Uterus (tissue), 2 donors: ENCODE measurements at regions not wholly inside any gene's neighbourhood (a gene's known extent, or its start where the extent isn't known, plus 50 kb on each side); places are given as distances from the start of the nearest gene placed in this dataset.

Experiments
- CTCF ChIP-seq, 4 experiments: fragments of 200-600 bp in 2 of 4; fragments of 450-650 bp in 2 of 4; sonication (generic) in 2 of 4; IDR thresholded peaks; one replicate each; pipeline ENCODE4 v1.5.1; 2016 to 2019; ENCODE audit warnings: antibody characterized with exemption in 4 of 4, mild to moderate bottlenecking in 2 of 4, moderate library complexity in 1 of 4
- POLR2A ChIP-seq, 2 donors: fragments of 450-650 bp; IDR thresholded peaks; one replicate each; pipeline ENCODE4 v1.6.1; 2016; ENCODE audit warnings: antibody characterized with exemption in 2 of 2, mild to moderate bottlenecking in 1 of 2, moderate library complexity in 1 of 2

- TF ChIP-seq CTCF (IDR thresholded peaks at IDR 0.05) (no peak), POLR2A (IDR thresholded peaks at IDR 0.05) (no peak)
Measured at GRCh38 chr13:89733829-89734228, 1613.7 kb upstream of the MIR17HG start.
